ENCODE measurements at regions not wholly inside any gene's neighbourhood (a gene's known extent, or its start where the extent isn't known, plus 50 kb on each side); places are given as distances from the start of the nearest gene placed in this dataset.

DNA sequence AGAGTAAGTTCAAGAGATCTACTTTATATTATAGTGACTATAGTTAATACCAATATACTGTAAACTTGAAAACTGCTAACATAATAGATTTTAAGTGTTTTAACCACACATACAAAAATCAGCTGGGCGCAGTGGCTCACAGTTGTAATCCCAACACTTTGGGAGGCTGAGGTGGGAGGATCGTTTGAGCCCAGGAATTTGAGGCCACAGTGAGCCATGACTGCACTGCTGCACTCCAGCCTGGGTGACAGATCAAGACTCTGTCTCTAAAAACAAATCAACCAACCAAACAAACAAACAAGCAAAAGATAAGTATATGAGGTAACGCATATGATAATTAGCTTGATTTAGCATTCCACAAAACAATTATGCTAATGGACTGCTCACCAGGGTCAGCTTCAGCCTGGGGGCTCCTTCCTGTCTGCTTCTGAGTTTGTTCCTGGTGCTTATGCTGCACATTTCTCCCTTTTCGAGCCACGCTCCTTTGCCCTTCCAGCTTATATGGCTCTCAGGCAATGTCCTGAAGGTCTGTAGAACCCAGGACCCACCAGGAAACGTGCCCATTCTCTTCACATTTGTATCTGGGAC, 357.6 kb downstream of the EN1 start:
- no peak overlapping the region for H2AFZ ChIP-seq (ENCODE audit: control insufficient read depth, low read depth, low read length)
- no peaks in the 10 kb centered on the region for H3K4me1 ChIP-seq (ENCODE audit: control insufficient read depth, insufficient read depth, low read length)
- H3K4me2 ChIP-seq (ENCODE audit: control insufficient read depth, insufficient read depth): no peak overlapping the region
- no peak for TF ChIP-seq EGR1 (IDR thresholded peaks at IDR 0.05; ENCODE audit: borderline replicate concordance in 1 of 2, low read depth in 2 of 2, low read length in 2 of 2)
- no peak for TF ChIP-seq MTA2 (IDR thresholded peaks at IDR 0.05; ENCODE audit: low read depth)
- no peak for TF ChIP-seq YBX1 (IDR thresholded peaks at IDR 0.05)
- TF ChIP-seq CBX5 (IDR thresholded peaks at IDR 0.05; ENCODE audit: low read depth): no peak
- no peak for TF ChIP-seq IKZF1 (conservative IDR thresholded peaks at IDR 0.05)
- TF ChIP-seq, protein P1, sequence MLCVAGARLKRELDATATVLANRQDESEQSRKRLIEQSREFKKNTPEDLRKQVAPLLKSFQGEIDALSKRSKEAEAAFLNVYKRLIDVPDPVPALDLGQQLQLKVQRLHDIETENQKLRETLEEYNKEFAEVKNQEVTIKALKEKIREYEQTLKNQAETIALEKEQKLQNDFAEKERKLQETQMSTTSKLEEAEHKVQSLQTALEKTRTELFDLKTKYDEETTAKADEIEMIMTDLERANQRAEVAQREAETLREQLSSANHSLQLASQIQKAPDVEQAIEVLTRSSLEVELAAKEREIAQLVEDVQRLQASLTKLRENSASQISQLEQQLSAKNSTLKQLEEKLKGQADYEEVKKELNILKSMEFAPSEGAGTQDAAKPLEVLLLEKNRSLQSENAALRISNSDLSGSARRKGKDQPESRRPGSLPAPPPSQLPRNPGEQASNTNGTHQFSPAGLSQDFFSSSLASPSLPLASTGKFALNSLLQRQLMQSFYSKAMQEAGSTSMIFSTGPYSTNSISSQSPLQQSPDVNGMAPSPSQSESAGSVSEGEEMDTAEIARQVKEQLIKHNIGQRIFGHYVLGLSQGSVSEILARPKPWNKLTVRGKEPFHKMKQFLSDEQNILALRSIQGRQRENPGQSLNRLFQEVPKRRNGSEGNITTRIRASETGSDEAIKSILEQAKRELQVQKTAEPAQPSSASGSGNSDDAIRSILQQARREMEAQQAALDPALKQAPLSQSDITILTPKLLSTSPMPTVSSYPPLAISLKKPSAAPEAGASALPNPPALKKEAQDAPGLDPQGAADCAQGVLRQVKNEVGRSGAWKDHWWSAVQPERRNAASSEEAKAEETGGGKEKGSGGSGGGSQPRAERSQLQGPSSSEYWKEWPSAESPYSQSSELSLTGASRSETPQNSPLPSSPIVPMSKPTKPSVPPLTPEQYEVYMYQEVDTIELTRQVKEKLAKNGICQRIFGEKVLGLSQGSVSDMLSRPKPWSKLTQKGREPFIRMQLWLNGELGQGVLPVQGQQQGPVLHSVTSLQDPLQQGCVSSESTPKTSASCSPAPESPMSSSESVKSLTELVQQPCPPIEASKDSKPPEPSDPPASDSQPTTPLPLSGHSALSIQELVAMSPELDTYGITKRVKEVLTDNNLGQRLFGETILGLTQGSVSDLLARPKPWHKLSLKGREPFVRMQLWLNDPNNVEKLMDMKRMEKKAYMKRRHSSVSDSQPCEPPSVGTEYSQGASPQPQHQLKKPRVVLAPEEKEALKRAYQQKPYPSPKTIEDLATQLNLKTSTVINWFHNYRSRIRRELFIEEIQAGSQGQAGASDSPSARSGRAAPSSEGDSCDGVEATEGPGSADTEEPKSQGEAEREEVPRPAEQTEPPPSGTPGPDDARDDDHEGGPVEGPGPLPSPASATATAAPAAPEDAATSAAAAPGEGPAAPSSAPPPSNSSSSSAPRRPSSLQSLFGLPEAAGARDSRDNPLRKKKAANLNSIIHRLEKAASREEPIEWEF (IDR thresholded peaks at IDR 0.05; ENCODE audit: insufficient replicate concordance, low read depth, low read length): no peak
- in situ Hi-C loops (cut with MboI) (no loop called here), intact Hi-C loops (cut with micrococcal nuclease; ENCODE audit: unreplicated experiment) (no loop called here)
- H3K36me3 ChIP-seq (ENCODE audit: control insufficient read depth in 2 of 2, insufficient read depth in 2 of 2, low read length in 1 of 2): no peaks in the 10 kb centered on the region
- DNase-seq (ENCODE audit: low read depth, low spot score) (no peak), ATAC-seq (no peak), FAIRE-seq (no peak)
- H3K9ac ChIP-seq (ENCODE audit: control insufficient read depth, insufficient read depth, low read length): no peak overlapping the region
- ChIA-PET CTCF (no interaction called here), SMC1A (ENCODE audit: uncharacterized antibody, unreplicated experiment) (no interaction called here), RAD21 (ENCODE audit: unreplicated experiment) (no interaction called here), POLR2A (no interaction called here)
- H3K27ac ChIP-seq (ENCODE audit: control insufficient read depth, insufficient read depth): no peak overlapping the region
- no peaks in the 10 kb centered on the region for H3K79me2 ChIP-seq (ENCODE audit: control insufficient read depth, insufficient read depth, low read length)
- no peaks in the 10 kb centered on the region for H4K20me1 ChIP-seq (ENCODE audit: control insufficient read depth, insufficient read depth)
- H3K9me3 ChIP-seq (replicated peaks; ENCODE audit: control insufficient read depth, insufficient read depth, low read length): no peaks in the 10 kb centered on the region
- WGBS (ENCODE audit: insufficient coverage, insufficient replicate concordance, low lambda C conversion rate, missing lambda C conversion rate): 33% methylated on average over 6 of the region's 6 CpGs
- H3K4me3 ChIP-seq: no peak overlapping the region
- no peaks in the 10 kb centered on the region for H3K27me3 ChIP-seq (replicated peaks in 1 of 2; ENCODE audit: control insufficient read depth in 2 of 2, insufficient read depth in 2 of 2, low read length in 1 of 2)
- no TSS peak for BruUV-seq (replicated peaks)

All from GM12878 (cell line).